PC-3 (cell line): ENCODE measurements at regions not wholly inside any gene's neighbourhood (a gene's known extent, or its start where the extent isn't known, plus 50 kb on each side); places are given as distances from the start of the nearest gene placed in this dataset.

Experiments
- ATAC-seq: fragments of 200-7000 bp; cut with Tn5 transposase; 2 replicates; pipeline ENCODE4 v1.9.1; 2020; ENCODE audit warnings: mild to moderate bottlenecking, moderate library complexity
- BruUV-seq: library from RNA; stranded (reverse); fragments of 400-500 nt; replicated peaks from 2 replicates; lab custom pipeline; 2021; lab: Mats Ljungman, UMichigan
- CTCF ChIA-PET: fragments of 300-600 bp; sonication (Branson Sonifier 250); formaldehyde crosslinking; loops from one replicate; lab custom pipeline; 2022; ENCODE audit warnings: antibody characterized with exemption; lab: Charles Lee
- POLR2A ChIA-PET: fragments of 300-600 bp; sonication (Branson Sonifier 250); formaldehyde crosslinking; loops from one replicate; lab custom pipeline; 2022; ENCODE audit warnings: antibody characterized with exemption; ENCODE audit not compliant: unreplicated experiment; lab: Charles Lee
- DNase-seq: peaks from one replicate; pipeline ENCODE4 v3.0.0-alpha.2; 2015
- H2AFZ ChIP-seq: fragments of 300-600 bp; sonication (generic); 2 replicates; pipeline ENCODE4 v1.6.0; 2016; ENCODE audit warnings: antibody characterized with exemption, low read length
- H3F3A ChIP-seq: fragments of 300-600 bp; sonication (generic); one replicate; pipeline ENCODE4 v1.6.0; 2017; ENCODE audit warnings: antibody characterized with exemption, low read length, control low read depth, mild to moderate bottlenecking; ENCODE audit not compliant: unreplicated experiment
- H3K27ac ChIP-seq: fragments of 300-600 bp; sonication (generic); 2 replicates; pipeline ENCODE4 v1.5.1; 2016; ENCODE audit warnings: mild to moderate bottlenecking, low read length
- H3K27me3 ChIP-seq: fragments of 300-600 bp; sonication (generic); 2 replicates; pipeline ENCODE4 v1.6.1; 2016; ENCODE audit warnings: low read length, mixed read lengths
- H3K36me3 ChIP-seq: fragments of 300-600 bp; sonication (generic); 2 replicates; pipeline ENCODE4 v1.6.1; 2016; ENCODE audit warnings: low read depth, mixed run types, low read length, mixed read lengths
- H3K4me1 ChIP-seq: fragments of 300-600 bp; sonication (generic); 2 replicates; pipeline ENCODE4 v1.5.1; 2016; ENCODE audit warnings: low read length; ENCODE audit not compliant: insufficient read depth
- H3K4me2 ChIP-seq: fragments of 300-600 bp; sonication (generic); 2 replicates; pipeline ENCODE4 v1.6.0; 2016; ENCODE audit warnings: low read length
- H3K4me3 ChIP-seq: fragments of 300-600 bp; sonication (generic); 2 replicates; pipeline ENCODE4 v1.5.1; 2016; ENCODE audit warnings: mild to moderate bottlenecking, low read length, mixed read lengths
- H3K79me2 ChIP-seq: fragments of 300-600 bp; sonication (generic); 2 replicates; pipeline ENCODE4 v1.6.1; 2017; ENCODE audit warnings: low read length, mixed read lengths
- H3K9ac ChIP-seq: fragments of 300-600 bp; sonication (generic); 2 replicates; pipeline ENCODE4 v1.6.0; 2016; ENCODE audit warnings: mild to moderate bottlenecking, low read length
- H3K9me2 ChIP-seq: fragments of 300-600 bp; sonication (generic); replicated peaks from 2 replicates; pipeline ENCODE4 v1.6.1; 2016; ENCODE audit warnings: mixed run types, low read length, mixed read lengths
- H3K9me3 ChIP-seq: fragments of 300-600 bp; sonication (generic); 2 replicates; pipeline ENCODE4 v1.6.1; 2016; ENCODE audit warnings: low read length, mixed read lengths
- H4K20me1 ChIP-seq: fragments of 300-600 bp; sonication (generic); 2 replicates; pipeline ENCODE4 v1.6.1; 2016; ENCODE audit warnings: low read length, mixed read lengths
- EZH2 ChIP-seq: fragments of 300-600 bp; sonication (generic); IDR thresholded peaks from one replicate; pipeline ENCODE4 v1.6.1; 2017; ENCODE audit warnings: antibody characterized with exemption, mild to moderate bottlenecking, low read length; ENCODE audit not compliant: unreplicated experiment
- EZH2phosphoT487 ChIP-seq: fragments of 300-600 bp; sonication (generic); IDR thresholded peaks from 2 replicates; pipeline ENCODE4 v1.6.1; 2018; ENCODE audit warnings: mild to moderate bottlenecking, antibody characterized with exemption, low read length, borderline replicate concordance
- intact Hi-C: fragments of 100-400 bp; cut with micrococcal nuclease; formaldehyde crosslinking; loops from 2 replicates; pipeline ENCODE4 v1.9.0; 2023
- TF ChIP-seq, protein P1 (sequence below): fragments of 300-600 bp; sonication (generic); conservative IDR thresholded peaks from 2 replicates; pipeline ENCODE4 v1.5.1; 2017; ENCODE audit warnings: antibody characterized with exemption, low read depth, mild to moderate bottlenecking, low read length

DNA sequence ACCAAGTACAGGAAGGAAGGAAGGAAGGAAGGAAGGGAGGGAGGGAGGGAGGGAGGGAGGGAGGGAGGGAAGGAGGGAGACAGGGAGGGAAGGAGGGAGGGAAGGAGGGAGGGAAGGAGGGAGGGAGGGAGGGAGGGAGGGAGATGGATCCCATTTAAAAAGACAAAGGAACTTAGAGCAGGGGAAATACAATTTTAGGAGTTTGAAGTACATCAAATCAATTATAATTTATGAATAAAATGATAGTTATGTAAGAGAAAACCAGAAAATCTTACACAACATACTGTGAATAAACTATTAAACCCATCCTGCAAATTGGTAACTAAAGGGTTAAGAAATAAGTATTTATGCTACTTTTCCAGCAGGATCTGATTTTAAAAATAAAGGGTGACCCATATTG is 475.9 kb downstream of the HDGFL1 start:
- H3K4me2 ChIP-seq = no peak overlapping the region
- H4K20me1 ChIP-seq = no peaks in the 10 kb centered on the region
- BruUV-seq = no TSS peak
- no peaks in the 10 kb centered on the region for H3K4me1 ChIP-seq
- TF ChIP-seq, protein P1, sequence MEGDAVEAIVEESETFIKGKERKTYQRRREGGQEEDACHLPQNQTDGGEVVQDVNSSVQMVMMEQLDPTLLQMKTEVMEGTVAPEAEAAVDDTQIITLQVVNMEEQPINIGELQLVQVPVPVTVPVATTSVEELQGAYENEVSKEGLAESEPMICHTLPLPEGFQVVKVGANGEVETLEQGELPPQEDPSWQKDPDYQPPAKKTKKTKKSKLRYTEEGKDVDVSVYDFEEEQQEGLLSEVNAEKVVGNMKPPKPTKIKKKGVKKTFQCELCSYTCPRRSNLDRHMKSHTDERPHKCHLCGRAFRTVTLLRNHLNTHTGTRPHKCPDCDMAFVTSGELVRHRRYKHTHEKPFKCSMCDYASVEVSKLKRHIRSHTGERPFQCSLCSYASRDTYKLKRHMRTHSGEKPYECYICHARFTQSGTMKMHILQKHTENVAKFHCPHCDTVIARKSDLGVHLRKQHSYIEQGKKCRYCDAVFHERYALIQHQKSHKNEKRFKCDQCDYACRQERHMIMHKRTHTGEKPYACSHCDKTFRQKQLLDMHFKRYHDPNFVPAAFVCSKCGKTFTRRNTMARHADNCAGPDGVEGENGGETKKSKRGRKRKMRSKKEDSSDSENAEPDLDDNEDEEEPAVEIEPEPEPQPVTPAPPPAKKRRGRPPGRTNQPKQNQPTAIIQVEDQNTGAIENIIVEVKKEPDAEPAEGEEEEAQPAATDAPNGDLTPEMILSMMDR = no peak
- TF ChIP-seq EZH2 = no peak
- no peak for TF ChIP-seq EZH2phosphoT487
- H3K9me2 ChIP-seq = no peaks in the 10 kb centered on the region
- H3K79me2 ChIP-seq = no peaks in the 10 kb centered on the region
- H3K27ac ChIP-seq = no peak overlapping the region
- DNase-seq (no peak), ATAC-seq (no peak)
- ChIA-PET POLR2A (no interaction called here), CTCF (no interaction called here)
- H2AFZ ChIP-seq = no peak overlapping the region
- H3K36me3 ChIP-seq = no peaks in the 10 kb centered on the region
- no peak overlapping the region for H3K4me3 ChIP-seq
- H3K27me3 ChIP-seq = no peaks in the 10 kb centered on the region
- intact Hi-C loops = no loop called here
- no peaks in the 10 kb centered on the region for H3K9me3 ChIP-seq
- no peak overlapping the region for H3K9ac ChIP-seq
- no peaks in the 10 kb centered on the region for H3F3A ChIP-seq

DNA sequence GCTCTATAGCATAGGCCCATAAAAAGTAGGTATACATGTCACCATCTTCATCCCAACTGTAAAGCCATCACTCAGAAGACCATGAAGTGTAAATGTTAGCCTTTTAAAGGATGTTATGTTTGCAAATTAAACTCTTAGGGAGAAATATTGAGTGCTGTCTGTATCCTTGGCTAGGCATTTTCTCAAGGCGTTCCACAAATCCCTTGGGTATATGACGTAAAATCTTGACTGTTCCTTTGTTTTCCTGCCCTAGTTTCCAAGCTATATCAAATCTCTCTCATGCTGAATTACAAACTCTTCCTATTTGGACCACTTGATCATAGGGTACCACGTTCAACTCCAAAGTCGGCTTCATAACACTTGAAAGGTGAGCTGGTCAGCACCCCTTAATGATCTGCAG is 486.2 kb downstream of the HDGFL1 start:
- no peak overlapping the region for H2AFZ ChIP-seq
- no peaks in the 10 kb centered on the region for H3K79me2 ChIP-seq
- no peaks in the 10 kb centered on the region for H4K20me1 ChIP-seq
- H3K27me3 ChIP-seq = no peaks in the 10 kb centered on the region
- no peaks in the 10 kb centered on the region for H3K36me3 ChIP-seq
- no TSS peak for BruUV-seq
- no peak overlapping the region for H3K4me2 ChIP-seq
- H3F3A ChIP-seq = no peaks in the 10 kb centered on the region
- H3K9me3 ChIP-seq = no peaks in the 10 kb centered on the region
- H3K9ac ChIP-seq = no peak overlapping the region
- DNase-seq = no peak
- POLR2A ChIA-PET = no interaction called here
- H3K9me2 ChIP-seq = no peaks in the 10 kb centered on the region
- TF ChIP-seq EZH2 (no peak), EZH2phosphoT487 (no peak)
- TF ChIP-seq, protein P1 = no peak
- H3K4me1 ChIP-seq = no peaks in the 10 kb centered on the region
- CTCF ChIA-PET = no interaction called here
- intact Hi-C loops = no loop called here
- ATAC-seq = no peak
- H3K27ac ChIP-seq = no peak overlapping the region
- no peak overlapping the region for H3K4me3 ChIP-seq

GRCh38 chr6:23073821-23074220 is 504.5 kb downstream of the HDGFL1 start:
- Histone ChIP-seq H3F3A (no peaks in the 10 kb centered on the region), H3K4me3 (no peak overlapping the region), H3K9me3 (peaks cover 7% of the 10 kb centered on the region; the same call in 1 of the 2 replicates), H3K36me3 (no peaks in the 10 kb centered on the region), H2AFZ (no peak overlapping the region), H3K27ac (no peak overlapping the region), H3K9me2 (no peaks in the 10 kb centered on the region), H4K20me1 (no peaks in the 10 kb centered on the region), H3K4me2 (no peak overlapping the region), H3K27me3 (no peaks in the 10 kb centered on the region), H3K4me1 (no peaks in the 10 kb centered on the region), H3K9ac (no peak overlapping the region), H3K79me2 (no peaks in the 10 kb centered on the region)
- DNase-seq (no peak), ATAC-seq (no peak)
- no TSS peak for BruUV-seq
- ChIA-PET POLR2A (no interaction called here), CTCF (no interaction called here)
- intact Hi-C loops = no loop called here
- TF ChIP-seq, protein P1 = no peak
- TF ChIP-seq EZH2 (no peak), EZH2phosphoT487 (no peak)
